ENCODE measurements at regions not wholly inside any gene's neighbourhood (a gene's known extent, or its start where the extent isn't known, plus 50 kb on each side); places are given as distances from the start of the nearest gene placed in this dataset.

DNA sequence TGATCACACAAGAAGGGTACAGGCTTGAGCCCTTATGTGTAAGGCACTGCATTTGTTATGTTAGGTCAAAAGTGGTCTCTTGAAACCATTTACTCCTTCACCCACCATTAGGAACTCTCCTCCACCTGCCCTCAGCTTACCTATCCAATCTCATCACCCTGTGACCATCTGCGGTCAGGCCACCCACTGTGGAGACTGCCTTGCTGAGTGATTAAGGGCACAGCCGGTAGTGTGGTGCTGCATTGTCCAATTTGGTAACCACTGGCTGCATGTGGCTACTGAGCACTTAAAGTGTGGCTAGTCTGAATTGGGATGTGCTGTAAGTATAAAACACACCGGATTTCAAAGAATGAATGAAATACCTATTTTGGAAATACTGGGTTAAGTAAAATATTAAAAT, 177.1 kb upstream of the PARP11 start:
- TF ChIP-seq, protein P1, sequence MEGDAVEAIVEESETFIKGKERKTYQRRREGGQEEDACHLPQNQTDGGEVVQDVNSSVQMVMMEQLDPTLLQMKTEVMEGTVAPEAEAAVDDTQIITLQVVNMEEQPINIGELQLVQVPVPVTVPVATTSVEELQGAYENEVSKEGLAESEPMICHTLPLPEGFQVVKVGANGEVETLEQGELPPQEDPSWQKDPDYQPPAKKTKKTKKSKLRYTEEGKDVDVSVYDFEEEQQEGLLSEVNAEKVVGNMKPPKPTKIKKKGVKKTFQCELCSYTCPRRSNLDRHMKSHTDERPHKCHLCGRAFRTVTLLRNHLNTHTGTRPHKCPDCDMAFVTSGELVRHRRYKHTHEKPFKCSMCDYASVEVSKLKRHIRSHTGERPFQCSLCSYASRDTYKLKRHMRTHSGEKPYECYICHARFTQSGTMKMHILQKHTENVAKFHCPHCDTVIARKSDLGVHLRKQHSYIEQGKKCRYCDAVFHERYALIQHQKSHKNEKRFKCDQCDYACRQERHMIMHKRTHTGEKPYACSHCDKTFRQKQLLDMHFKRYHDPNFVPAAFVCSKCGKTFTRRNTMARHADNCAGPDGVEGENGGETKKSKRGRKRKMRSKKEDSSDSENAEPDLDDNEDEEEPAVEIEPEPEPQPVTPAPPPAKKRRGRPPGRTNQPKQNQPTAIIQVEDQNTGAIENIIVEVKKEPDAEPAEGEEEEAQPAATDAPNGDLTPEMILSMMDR (IDR thresholded peaks at IDR 0.05; ENCODE audit: insufficient read depth, low read depth, low read length, missing control alignments): no peak
- no peak for DNase-seq (ENCODE audit: low read depth)
- no peak overlapping the region for H3K4me3 ChIP-seq (ENCODE audit: low read depth, low read length)

DNA sequence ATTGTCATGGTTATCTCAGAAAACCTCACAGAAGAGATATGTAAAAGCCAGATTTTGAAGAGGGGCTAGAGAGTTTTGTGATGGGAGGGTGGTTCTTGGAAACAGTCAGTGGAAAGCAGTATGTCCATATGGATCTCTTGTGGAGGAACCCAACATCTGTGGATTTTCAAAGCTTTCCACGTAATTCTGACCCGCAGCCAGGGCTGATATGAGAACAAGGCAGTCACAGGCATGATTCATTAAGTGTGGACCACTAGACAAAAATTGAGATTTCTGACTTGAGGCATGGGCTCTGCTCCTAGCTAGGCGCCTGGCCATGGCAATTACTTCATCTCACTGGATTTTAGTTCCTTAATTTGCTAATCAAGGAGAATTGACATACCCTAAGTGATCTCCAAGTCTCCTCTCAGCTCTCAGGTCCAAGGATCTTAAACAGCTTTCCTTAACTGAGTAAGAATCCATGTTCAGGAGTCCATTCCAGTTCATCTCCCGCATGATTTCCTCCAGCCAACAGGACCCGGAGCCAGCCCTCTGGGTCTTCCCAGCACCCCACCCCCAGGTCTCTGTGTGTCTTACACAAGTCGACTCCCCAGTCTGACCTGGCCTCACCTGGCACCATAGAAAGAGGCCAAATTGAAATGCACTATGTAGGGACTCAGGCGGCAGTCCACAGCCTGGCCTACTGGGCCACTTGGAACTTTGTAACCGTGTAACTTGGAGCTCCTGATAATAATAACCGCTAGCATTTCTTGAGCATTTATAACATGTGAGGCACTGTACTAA, 176.3 kb upstream of the PARP11 start:
- no peak overlapping the region for H3K4me3 ChIP-seq (ENCODE audit: low read depth, low read length)
- no peak for DNase-seq (ENCODE audit: low read depth)
- TF ChIP-seq, protein P1 (IDR thresholded peaks at IDR 0.05; ENCODE audit: insufficient read depth, low read depth, low read length, missing control alignments): no peak

DNA sequence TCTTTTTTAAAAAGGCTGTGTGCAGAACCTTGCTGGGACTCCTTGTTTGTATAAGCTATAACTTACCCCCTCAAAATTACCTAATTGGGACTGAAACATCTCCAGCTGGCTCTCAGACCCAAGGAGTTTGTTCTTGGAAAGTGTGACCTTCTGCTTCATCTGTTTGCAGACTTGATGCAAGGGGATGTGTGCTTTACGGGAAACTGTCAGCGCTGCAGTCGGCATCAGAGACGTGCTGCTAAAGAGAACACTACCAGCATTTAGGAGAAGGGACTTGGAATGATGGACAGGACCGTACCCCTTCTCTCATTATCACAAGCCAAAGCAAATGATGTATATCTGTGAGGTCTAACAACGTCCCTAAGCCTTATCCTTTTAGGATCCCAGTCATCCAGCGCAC, 174.2 kb upstream of the PARP11 start:
- TF ChIP-seq, protein P1 (IDR thresholded peaks at IDR 0.05; ENCODE audit: insufficient read depth, low read depth, low read length, missing control alignments): no peak
- no peak overlapping the region for H3K4me3 ChIP-seq (ENCODE audit: low read depth, low read length)
- DNase-seq (ENCODE audit: low read depth): no peak

DNA sequence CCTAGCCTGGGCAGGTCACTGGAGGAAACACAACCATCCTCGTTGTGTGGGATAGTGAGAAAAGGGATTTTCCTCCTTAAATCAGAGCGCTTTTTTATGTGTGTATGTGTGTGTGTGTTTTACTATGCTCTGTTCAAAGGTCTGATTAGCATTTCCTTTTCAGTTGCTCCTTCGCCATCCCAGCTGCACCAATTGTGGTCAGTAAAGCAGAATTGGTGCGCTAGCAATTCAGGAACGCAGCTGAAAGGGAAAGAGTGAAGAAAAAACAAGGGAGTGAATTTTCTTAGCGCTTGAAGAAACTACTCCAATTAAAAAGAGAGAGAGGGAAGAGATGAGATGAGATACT, 173.3 kb upstream of the PARP11 start:
- H3K4me3 ChIP-seq (ENCODE audit: low read depth, low read length): no peak overlapping the region
- no peak for DNase-seq (ENCODE audit: low read depth)
- TF ChIP-seq, protein P1 (IDR thresholded peaks at IDR 0.05; ENCODE audit: insufficient read depth, low read depth, low read length, missing control alignments): no peak

DNA sequence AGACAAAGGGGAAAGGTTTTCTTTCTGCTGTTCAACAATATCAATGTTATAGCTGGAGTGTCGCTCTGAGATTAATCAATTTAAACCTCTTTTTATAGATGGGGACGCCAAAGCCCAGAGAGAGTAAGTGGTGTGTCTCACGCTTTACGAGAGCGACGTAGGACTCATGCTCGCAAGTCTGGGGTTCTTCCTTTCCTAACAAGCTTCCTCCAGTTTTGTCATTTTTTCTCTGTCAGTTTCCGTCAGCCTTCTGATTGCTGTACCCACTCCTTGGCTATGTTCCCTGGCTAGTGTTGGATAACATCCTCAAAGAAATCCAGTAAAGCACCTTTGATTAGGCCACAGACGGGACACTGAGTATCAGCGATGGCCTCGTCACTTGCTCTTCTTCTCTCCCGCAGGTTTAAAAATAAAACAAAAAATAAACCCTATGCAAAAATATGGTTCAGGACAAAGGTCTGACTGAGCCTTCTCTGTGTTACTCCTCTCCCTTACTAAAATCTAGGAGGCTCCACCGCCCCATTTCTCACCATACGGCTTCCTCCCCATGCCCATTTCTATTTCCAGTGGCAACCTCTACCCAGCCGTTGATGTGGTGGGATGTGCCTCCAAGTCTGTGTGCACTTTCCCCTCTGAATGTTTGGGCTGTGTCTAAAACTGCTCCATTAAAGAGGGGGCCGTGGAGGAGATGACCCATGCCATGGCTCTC, 172.7 kb upstream of the PARP11 start:
- DNase-seq (ENCODE audit: low read depth): no peak
- TF ChIP-seq, protein P1 (IDR thresholded peaks at IDR 0.05; ENCODE audit: insufficient read depth, low read depth, low read length, missing control alignments): no peak
- no peak overlapping the region for H3K4me3 ChIP-seq (ENCODE audit: low read depth, low read length)

DNA sequence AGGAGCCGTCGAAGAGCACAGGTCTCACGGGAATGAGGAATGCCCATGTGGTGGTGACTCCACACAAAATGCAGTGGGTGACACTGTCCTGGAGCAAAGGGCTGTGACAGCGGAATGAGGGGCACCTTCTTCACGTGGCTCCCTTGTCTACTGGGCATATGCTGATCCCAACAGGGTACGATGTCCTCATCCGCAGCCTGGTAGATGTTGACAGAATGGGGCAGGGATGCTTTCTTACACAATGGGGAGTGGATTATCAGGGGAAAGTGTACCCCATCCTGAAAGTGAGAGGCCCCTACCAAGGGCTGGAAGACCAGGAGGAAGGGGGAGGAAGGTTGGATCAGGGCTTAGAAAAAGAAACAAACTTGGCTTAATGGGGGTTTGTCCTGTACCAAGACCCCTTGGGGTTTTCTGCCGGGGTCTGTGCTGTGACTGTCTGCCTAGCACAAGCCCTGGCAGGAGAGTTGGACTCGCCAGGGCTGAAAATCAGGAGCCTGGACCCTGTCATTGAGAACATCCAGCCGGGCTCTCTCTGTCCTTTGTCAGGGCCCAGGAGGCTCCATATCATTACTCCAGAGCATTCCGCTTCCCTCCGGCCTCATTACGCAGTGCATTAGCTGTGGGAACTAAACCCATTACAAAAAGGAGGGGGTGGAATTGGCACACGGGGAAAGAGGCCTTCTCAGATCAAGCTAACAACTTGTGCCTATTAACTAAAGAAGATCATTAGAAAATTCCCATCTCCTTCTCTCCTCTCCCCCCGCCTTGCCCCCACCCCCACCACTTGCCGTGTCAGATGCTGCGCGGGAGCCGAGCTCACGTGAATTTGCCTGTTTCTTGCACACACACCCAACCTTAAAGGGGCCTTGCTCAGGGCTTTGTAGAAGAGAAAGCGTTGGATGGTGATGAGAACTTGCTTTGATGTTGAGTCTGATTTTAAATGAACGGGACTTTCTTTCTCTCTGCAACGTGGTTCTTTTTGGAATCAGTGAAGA, 171.8 kb upstream of the PARP11 start:
- no peak for DNase-seq (ENCODE audit: low read depth)
- H3K4me3 ChIP-seq (ENCODE audit: low read depth, low read length): no peak overlapping the region
- TF ChIP-seq, protein P1 (IDR thresholded peaks at IDR 0.05; ENCODE audit: insufficient read depth, low read depth, low read length, missing control alignments): no peak
